Astrocyte (in vitro differentiated cells and primary cell): ENCODE measurements at regions not wholly inside any gene's neighbourhood (a gene's known extent, or its start where the extent isn't known, plus 50 kb on each side); places are given as distances from the start of the nearest gene placed in this dataset.

Experiments used
- CTCF ChIP-seq: IDR thresholded peaks from 2 replicates; pipeline ENCODE4 v1.5.1; 2011; ENCODE audit warnings: low read depth, mild to moderate bottlenecking, inconsistent platforms, low read length, moderate library complexity; ENCODE audit not compliant: insufficient read depth
- EZH2 ChIP-seq: IDR thresholded peaks from 2 replicates; pipeline ENCODE4 v1.6.1; 2012; ENCODE audit warnings: mild to moderate bottlenecking, low read length, inconsistent platforms; ENCODE audit not compliant: insufficient read depth

- TF ChIP-seq CTCF (no peak), EZH2 (no peak)
Observed at GRCh38 chr1:188903241-188903640, 1574.4 kb downstream of the BRINP3 start.
